ENCODE measurements at regions not wholly inside any gene's neighbourhood (a gene's known extent, or its start where the extent isn't known, plus 50 kb on each side); places are given as distances from the start of the nearest gene placed in this dataset.

DNA sequence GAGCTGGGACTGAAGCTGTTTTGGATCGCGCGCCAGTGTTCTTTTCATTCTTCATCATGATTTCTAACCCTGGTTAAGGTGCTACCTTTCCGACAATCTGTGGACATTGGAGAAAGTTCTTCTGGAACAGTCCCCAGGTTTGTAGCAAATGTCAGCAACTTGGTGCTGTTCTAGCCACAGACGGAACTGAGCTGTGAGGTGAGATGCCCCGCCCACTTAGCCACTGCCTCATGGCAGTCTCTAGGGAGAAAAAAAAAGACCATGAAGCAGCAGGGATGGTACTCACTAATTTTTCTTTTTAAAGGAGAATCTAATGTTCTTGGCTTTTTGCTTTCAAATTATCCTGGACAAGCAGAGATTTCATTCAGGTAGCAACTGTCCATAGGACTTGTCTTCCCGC lies 72.1 kb upstream of the STK32A start:
- peaks cover 3% of the 10 kb centered on the region; the same call in 1 of the 2 replicates for H3K4me1 Mint-ChIP-seq
- H3K27ac Mint-ChIP-seq = no peak overlapping the region
- H3K27me3 Mint-ChIP-seq (ENCODE audit: low read depth) = no peaks in the 10 kb centered on the region
- H3K36me3 Mint-ChIP-seq = peaks cover 2% of the 10 kb centered on the region
- DNase-seq (ENCODE audit: low spot score) = no peak
- TF ChIP-seq JAZF1 (CRISPR knock-in tag; IDR thresholded peaks at IDR 0.05) (no peak), CBFB (CRISPR knock-in tag; IDR thresholded peaks at IDR 0.05; ENCODE audit: low read depth) (no peak), GABPB1 (CRISPR knock-in tag; IDR thresholded peaks at IDR 0.05) (no peak), NFYB (CRISPR knock-in tag; conservative IDR thresholded peaks at IDR 0.05; ENCODE audit: low read depth) (no peak), MYBL2 (CRISPR knock-in tag; IDR thresholded peaks at IDR 0.05) (no peak), JUN (CRISPR knock-in tag; IDR thresholded peaks at IDR 0.05) (no peak), GTF2I (CRISPR knock-in tag; conservative IDR thresholded peaks at IDR 0.05) (no peak), ZNF423 (CRISPR knock-in tag; IDR thresholded peaks at IDR 0.05) (no peak), TEAD1 (CRISPR knock-in tag; IDR thresholded peaks at IDR 0.05) (no peak), ARID4B (CRISPR knock-in tag; IDR thresholded peaks at IDR 0.05; ENCODE audit: borderline replicate concordance) (no peak), ZNF138 (CRISPR knock-in tag; conservative IDR thresholded peaks at IDR 0.05) (no peak), NFATC4 (CRISPR knock-in tag; IDR thresholded peaks at IDR 0.05) (no peak), RELA (CRISPR knock-in tag; IDR thresholded peaks at IDR 0.05; ENCODE audit: borderline replicate concordance) (no peak), TP53 (CRISPR knock-in tag; IDR thresholded peaks at IDR 0.05) (no peak)
- TF ChIP-seq, protein P1, sequence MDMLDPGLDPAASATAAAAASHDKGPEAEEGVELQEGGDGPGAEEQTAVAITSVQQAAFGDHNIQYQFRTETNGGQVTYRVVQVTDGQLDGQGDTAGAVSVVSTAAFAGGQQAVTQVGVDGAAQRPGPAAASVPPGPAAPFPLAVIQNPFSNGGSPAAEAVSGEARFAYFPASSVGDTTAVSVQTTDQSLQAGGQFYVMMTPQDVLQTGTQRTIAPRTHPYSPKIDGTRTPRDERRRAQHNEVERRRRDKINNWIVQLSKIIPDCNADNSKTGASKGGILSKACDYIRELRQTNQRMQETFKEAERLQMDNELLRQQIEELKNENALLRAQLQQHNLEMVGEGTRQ (CRISPR knock-in tag; IDR thresholded peaks at IDR 0.05) = no peak
- TF ChIP-seq, protein P2, sequence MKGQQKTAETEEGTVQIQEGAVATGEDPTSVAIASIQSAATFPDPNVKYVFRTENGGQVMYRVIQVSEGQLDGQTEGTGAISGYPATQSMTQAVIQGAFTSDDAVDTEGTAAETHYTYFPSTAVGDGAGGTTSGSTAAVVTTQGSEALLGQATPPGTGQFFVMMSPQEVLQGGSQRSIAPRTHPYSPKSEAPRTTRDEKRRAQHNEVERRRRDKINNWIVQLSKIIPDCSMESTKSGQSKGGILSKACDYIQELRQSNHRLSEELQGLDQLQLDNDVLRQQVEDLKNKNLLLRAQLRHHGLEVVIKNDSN (CRISPR knock-in tag; IDR thresholded peaks at IDR 0.05) = no peak
- TF ChIP-seq, protein P3, sequence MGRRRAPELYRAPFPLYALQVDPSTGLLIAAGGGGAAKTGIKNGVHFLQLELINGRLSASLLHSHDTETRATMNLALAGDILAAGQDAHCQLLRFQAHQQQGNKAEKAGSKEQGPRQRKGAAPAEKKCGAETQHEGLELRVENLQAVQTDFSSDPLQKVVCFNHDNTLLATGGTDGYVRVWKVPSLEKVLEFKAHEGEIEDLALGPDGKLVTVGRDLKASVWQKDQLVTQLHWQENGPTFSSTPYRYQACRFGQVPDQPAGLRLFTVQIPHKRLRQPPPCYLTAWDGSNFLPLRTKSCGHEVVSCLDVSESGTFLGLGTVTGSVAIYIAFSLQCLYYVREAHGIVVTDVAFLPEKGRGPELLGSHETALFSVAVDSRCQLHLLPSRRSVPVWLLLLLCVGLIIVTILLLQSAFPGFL (CRISPR knock-in tag; IDR thresholded peaks at IDR 0.05; ENCODE audit: borderline replicate concordance) = no peak
- TF ChIP-seq, protein P4, sequence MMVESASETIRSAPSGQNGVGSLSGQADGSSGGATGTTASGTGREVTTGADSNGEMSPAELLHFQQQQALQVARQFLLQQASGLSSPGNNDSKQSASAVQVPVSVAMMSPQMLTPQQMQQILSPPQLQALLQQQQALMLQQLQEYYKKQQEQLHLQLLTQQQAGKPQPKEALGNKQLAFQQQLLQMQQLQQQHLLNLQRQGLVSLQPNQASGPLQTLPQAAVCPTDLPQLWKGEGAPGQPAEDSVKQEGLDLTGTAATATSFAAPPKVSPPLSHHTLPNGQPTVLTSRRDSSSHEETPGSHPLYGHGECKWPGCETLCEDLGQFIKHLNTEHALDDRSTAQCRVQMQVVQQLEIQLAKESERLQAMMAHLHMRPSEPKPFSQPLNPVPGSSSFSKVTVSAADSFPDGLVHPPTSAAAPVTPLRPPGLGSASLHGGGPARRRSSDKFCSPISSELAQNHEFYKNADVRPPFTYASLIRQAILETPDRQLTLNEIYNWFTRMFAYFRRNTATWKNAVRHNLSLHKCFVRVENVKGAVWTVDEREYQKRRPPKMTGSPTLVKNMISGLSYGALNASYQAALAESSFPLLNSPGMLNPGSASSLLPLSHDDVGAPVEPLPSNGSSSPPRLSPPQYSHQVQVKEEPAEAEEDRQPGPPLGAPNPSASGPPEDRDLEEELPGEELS (CRISPR knock-in tag; IDR thresholded peaks at IDR 0.05) = no peak
- ChIA-PET CTCF (interaction anchor here (1.8 kb wide), 1 partner anchor 26 kb away, joined by 7 read pairs; no protein-coding TSS in a partner anchor), POLR2A (interaction anchor here (0.6 kb wide), 1 partner anchor 88 kb away, joined by 6 read pairs; no protein-coding TSS in a partner anchor)
- peak; percentile 43; the same call in 1 of the 2 replicates for ATAC-seq
- H3K9me3 Mint-ChIP-seq = peaks cover 9% of the 10 kb centered on the region
- no peak overlapping the region for H3K4me3 Mint-ChIP-seq

DNA sequence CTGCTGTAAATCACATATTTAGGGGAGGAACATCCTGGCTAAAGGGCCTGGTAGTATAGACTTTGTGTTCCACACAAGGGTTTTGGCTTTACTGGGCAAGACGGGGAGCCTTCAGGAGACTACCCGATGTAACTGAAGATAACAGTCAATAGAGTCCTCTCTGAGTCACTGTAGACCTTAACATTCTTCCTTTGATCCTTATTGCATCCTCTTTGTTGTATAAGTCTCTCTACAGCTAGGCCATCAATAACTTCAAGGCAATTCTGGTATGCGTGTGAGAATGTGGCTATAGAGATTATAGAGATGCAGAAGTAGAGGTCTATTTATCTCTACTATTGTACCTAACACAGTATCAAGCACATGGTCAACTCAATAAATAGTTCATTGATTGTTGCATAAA lies 67.3 kb upstream of the STK32A start:
- Mint-ChIP-seq H3K9me3 (peaks cover 9% of the 10 kb centered on the region), H3K4me3 (no peak overlapping the region), H3K4me1 (peaks cover 3% of the 10 kb centered on the region; the same call in 1 of the 2 replicates), H3K27ac (no peak overlapping the region), H3K36me3 (peaks cover 2% of the 10 kb centered on the region), H3K27me3 (ENCODE audit: low read depth) (no peaks in the 10 kb centered on the region)
- DNase-seq (ENCODE audit: low spot score) = no peak
- POLR2A ChIA-PET = no interaction called here
- no peak for ATAC-seq
- CTCF ChIA-PET = no interaction called here
- TF ChIP-seq ZSCAN18 (CRISPR knock-in tag; IDR thresholded peaks at IDR 0.05) = no peak
- TF ChIP-seq ATF2 (CRISPR knock-in tag; IDR thresholded peaks at IDR 0.05; ENCODE audit: borderline replicate concordance, low read depth) = no peak

Measured in WTC11 (cell line).